Neural cell (in vitro differentiated cells): ENCODE measurements at regions not wholly inside any gene's neighbourhood (a gene's known extent, or its start where the extent isn't known, plus 50 kb on each side); places are given as distances from the start of the nearest gene placed in this dataset.

ENCODE experiments used
- CTCF ChIP-seq: fragments of 450-650 bp; IDR thresholded peaks from 2 replicates; pipeline ENCODE4 v1.5.1; 2014; ENCODE audit warnings: antibody characterized with exemption, mild to moderate bottlenecking, moderate library complexity; ENCODE audit not compliant: poor library complexity, severe bottlenecking
- EP300 ChIP-seq: fragments of 450-650 bp; conservative IDR thresholded peaks from 2 replicates; pipeline ENCODE4 v1.6.1; 2014; ENCODE audit warnings: antibody characterized with exemption, mild to moderate bottlenecking, moderate library complexity; ENCODE audit not compliant: poor library complexity, severe bottlenecking
- EZH2 ChIP-seq: fragments of 200-600, 300-800 bp; shearing (Covaris generic), sonication (generic); IDR thresholded peaks from 2 replicates; pipeline ENCODE4 v1.6.1; 2014; ENCODE audit warnings: antibody characterized with exemption, low read length, borderline replicate concordance, mild to moderate bottlenecking; ENCODE audit not compliant: insufficient read depth, poor library complexity, severe bottlenecking
- MXI1 ChIP-seq: fragments of 450-650 bp; conservative IDR thresholded peaks from 2 replicates; pipeline ENCODE4 v1.6.1; 2014; ENCODE audit warnings: antibody characterized with exemption, mild to moderate bottlenecking; ENCODE audit not compliant: poor library complexity, severe bottlenecking
- POLR2AphosphoS5 ChIP-seq: IDR thresholded peaks from 2 replicates; pipeline ENCODE4 v1.6.1; 2012
- RAD21 ChIP-seq: fragments of 450-650 bp; conservative IDR thresholded peaks from 2 replicates; pipeline ENCODE4 v1.6.1; 2014; ENCODE audit warnings: antibody characterized with exemption, mild to moderate bottlenecking, moderate library complexity
- TF ChIP-seq, protein P1 (sequence below): IDR thresholded peaks from 2 replicates; pipeline ENCODE4 v1.6.1; 2012; ENCODE audit warnings: borderline replicate concordance

- TF ChIP-seq CTCF (no peak), MXI1 (no peak), RAD21 (no peak), EZH2 (no peak), EP300 (no peak), POLR2AphosphoS5 (no peak)
- TF ChIP-seq, protein P1, sequence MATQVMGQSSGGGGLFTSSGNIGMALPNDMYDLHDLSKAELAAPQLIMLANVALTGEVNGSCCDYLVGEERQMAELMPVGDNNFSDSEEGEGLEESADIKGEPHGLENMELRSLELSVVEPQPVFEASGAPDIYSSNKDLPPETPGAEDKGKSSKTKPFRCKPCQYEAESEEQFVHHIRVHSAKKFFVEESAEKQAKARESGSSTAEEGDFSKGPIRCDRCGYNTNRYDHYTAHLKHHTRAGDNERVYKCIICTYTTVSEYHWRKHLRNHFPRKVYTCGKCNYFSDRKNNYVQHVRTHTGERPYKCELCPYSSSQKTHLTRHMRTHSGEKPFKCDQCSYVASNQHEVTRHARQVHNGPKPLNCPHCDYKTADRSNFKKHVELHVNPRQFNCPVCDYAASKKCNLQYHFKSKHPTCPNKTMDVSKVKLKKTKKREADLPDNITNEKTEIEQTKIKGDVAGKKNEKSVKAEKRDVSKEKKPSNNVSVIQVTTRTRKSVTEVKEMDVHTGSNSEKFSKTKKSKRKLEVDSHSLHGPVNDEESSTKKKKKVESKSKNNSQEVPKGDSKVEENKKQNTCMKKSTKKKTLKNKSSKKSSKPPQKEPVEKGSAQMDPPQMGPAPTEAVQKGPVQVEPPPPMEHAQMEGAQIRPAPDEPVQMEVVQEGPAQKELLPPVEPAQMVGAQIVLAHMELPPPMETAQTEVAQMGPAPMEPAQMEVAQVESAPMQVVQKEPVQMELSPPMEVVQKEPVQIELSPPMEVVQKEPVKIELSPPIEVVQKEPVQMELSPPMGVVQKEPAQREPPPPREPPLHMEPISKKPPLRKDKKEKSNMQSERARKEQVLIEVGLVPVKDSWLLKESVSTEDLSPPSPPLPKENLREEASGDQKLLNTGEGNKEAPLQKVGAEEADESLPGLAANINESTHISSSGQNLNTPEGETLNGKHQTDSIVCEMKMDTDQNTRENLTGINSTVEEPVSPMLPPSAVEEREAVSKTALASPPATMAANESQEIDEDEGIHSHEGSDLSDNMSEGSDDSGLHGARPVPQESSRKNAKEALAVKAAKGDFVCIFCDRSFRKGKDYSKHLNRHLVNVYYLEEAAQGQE, result no peak
Observed at GRCh38 chr13:63086286-63086685, 1670.6 kb upstream of the PCDH20 start.
